GM23248 (cell line): ENCODE measurements at regions not wholly inside any gene's neighbourhood (a gene's known extent, or its start where the extent isn't known, plus 50 kb on each side); places are given as distances from the start of the nearest gene placed in this dataset.

Experiments
- EZH2 ChIP-seq: fragments of 200-600 bp; sonication (generic); IDR thresholded peaks from 2 replicates; pipeline ENCODE4 v1.6.1; 2018; ENCODE audit warnings: antibody characterized with exemption, mild to moderate bottlenecking; ENCODE audit not compliant: insufficient read depth, poor library complexity, severe bottlenecking
- EZH2phosphoT487 ChIP-seq: fragments of 200-600 bp; sonication (generic); IDR thresholded peaks from 2 replicates; pipeline ENCODE4 v1.6.1; 2018; ENCODE audit warnings: antibody characterized with exemption, moderate library complexity, mild to moderate bottlenecking, low read depth; ENCODE audit not compliant: insufficient read depth

DNA sequence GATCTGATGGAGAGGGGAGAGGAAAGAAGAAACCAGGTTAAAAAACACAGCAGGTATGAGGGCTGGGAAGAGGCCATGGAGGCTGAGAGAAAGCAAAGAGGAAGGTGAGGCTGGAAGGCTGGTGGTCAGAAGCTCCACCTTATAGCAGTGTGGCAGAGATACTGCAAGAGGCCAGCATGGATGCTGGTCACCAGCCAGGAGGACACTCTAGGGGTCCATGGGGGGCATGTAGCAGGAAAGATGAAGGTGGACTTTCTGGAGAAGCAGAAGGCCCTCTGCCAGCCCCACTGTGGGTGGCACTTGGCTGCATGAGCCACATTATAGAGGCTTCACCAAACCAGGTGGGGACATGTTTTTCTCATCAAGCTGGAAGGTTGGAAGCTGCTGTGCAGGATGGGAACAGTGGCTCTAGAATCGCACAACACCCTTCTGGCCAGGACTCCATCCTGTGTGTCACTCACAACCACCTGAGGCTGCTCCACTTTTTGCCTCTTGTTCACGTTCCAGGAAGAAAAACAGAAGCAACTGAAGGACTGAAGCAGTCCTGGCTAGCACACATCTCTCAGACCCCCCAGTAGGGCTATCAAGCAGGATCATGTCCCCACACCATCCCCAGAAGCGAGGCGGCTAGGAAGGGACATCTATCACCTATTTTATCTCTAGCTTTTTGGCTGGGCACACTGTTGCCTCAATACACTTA is 587.5 kb upstream of the MGMT start:
- TF ChIP-seq EZH2: no peak
- TF ChIP-seq EZH2phosphoT487: no peak
